Smooth muscle cell (in vitro differentiated cells): ENCODE measurements at regions not wholly inside any gene's neighbourhood (a gene's known extent, or its start where the extent isn't known, plus 50 kb on each side); places are given as distances from the start of the nearest gene placed in this dataset.
"Not testable (repeated sequence)": the region's sequence is repeated elsewhere in the genome, so short reads cannot be mapped to it uniquely, and the experiment has no call there.

Experiments
- DNase-seq: peaks from one replicate; lab custom pipeline; 2025; ENCODE audit not compliant: unreplicated experiment; lab: John Stamatoyannopoulos, UW
- H2AFZ ChIP-seq: fragments of 200-600 bp; sonication (generic); 2 replicates; pipeline ENCODE4 v1.6.0; 2016; ENCODE audit warnings: antibody characterized with exemption, low read depth, mild to moderate bottlenecking
- H3F3A ChIP-seq: fragments of 200-600 bp; sonication (generic); 2 replicates; pipeline ENCODE4 v1.6.0; 2017; ENCODE audit warnings: antibody characterized with exemption, low read depth
- H3K27ac ChIP-seq: fragments of 200-600 bp; sonication (generic); 2 replicates; pipeline ENCODE4 v1.5.1; 2016; ENCODE audit warnings: low read depth, mild to moderate bottlenecking
- H3K27me3 ChIP-seq: fragments of 200-600 bp; sonication (generic); 2 replicates; pipeline ENCODE4 v1.6.1; 2016; ENCODE audit warnings: low read depth, mild to moderate bottlenecking
- H3K36me3 ChIP-seq: fragments of 200-600 bp; sonication (generic); 2 replicates; pipeline ENCODE4 v1.5.1; 2016; ENCODE audit warnings: low read depth
- H3K4me1 ChIP-seq: fragments of 200-600 bp; sonication (generic); 2 replicates; pipeline ENCODE4 v1.5.1; 2016; ENCODE audit warnings: low read depth
- H3K4me2 ChIP-seq: fragments of 200-600 bp; sonication (generic); 2 replicates; pipeline ENCODE4 v1.6.0; 2016; ENCODE audit warnings: mild to moderate bottlenecking
- H3K4me3 ChIP-seq: fragments of 200-600 bp; sonication (generic); 2 replicates; pipeline ENCODE4 v1.5.1; 2016; ENCODE audit warnings: mild to moderate bottlenecking
- H3K79me2 ChIP-seq: fragments of 200-600 bp; sonication (generic); 2 replicates; pipeline ENCODE4 v1.6.0; 2016; ENCODE audit warnings: low read depth, mild to moderate bottlenecking
- H3K9ac ChIP-seq: fragments of 200-600 bp; sonication (generic); 2 replicates; pipeline ENCODE4 v1.6.0; 2016; ENCODE audit warnings: low read depth
- H3K9me3 ChIP-seq: fragments of 200-600 bp; sonication (generic); replicated peaks from 2 replicates; pipeline ENCODE4 v1.5.1; 2016; ENCODE audit warnings: low read depth
- H4K20me1 ChIP-seq: fragments of 200-600 bp; sonication (generic); 2 replicates; pipeline ENCODE4 v1.6.0; 2016; ENCODE audit warnings: low read depth
- WGBS: methylation state at CpG from one replicate; pipeline ENCODE4 v1.1.7; 2016; ENCODE audit warnings: low lambda C conversion rate; 5-methylcytosine and 5-hydroxymethylcytosine counted together
- TF ChIP-seq, protein P1 (sequence below): fragments of 200-600 bp; sonication (generic); IDR thresholded peaks from 2 replicates; pipeline ENCODE4 v1.5.1; 2017; ENCODE audit warnings: borderline replicate concordance, mild to moderate bottlenecking, antibody characterized with exemption; ENCODE audit not compliant: insufficient read depth, poor library complexity, severe bottlenecking

- H3K9me3 ChIP-seq, H3K27ac ChIP-seq, H2AFZ ChIP-seq, H3K4me1 ChIP-seq, H3K36me3 ChIP-seq, H3K79me2 ChIP-seq, H3K4me3 ChIP-seq, H3K27me3 ChIP-seq, H4K20me1 ChIP-seq, H3K9ac ChIP-seq, H3K4me2 ChIP-seq, H3F3A ChIP-seq, DNase-seq: not testable (repeated sequence)
- WGBS = 94% methylated on average over 6 of the region's 6 CpGs
Measured at GRCh38 chr6:60903860-60904259, 1382.2 kb downstream of the KHDRBS2 start.

GRCh38 chr6:60893374-60893773 is 1392.7 kb downstream of the KHDRBS2 start:
- H3K4me1 ChIP-seq, H3K4me3 ChIP-seq, H4K20me1 ChIP-seq, H3K27me3 ChIP-seq, DNase-seq, H3K9ac ChIP-seq, H3K36me3 ChIP-seq, H3K79me2 ChIP-seq, H3F3A ChIP-seq, H3K27ac ChIP-seq, H3K9me3 ChIP-seq, H2AFZ ChIP-seq, H3K4me2 ChIP-seq: not testable (repeated sequence)
- WGBS = 96% methylated on average over 1 of the region's 1 CpG

DNA sequence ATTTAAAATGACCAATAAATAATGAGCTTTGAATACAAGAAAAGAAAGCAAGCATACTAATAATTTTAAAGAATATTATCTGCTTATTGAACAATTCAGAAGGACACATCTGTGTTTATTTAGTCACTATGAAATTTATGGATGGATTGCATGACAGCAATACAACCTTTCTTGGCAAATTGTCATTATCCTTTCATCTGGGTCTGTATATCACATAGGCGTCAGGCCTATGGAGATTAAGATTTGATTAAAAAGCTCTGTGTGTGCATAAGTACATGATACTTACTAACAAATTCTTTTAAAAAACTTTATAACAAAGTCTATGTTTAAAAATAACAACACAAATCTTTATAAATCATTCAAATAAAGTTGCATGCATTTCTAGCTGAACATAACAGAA is 1394.4 kb downstream of the KHDRBS2 start:
- H3K4me3 ChIP-seq = no peak overlapping the region
- H3F3A ChIP-seq = no peaks in the 10 kb centered on the region
- H3K4me2 ChIP-seq = no peak overlapping the region
- 100% methylated on average over 1 of the region's 1 CpG for WGBS
- no peaks in the 10 kb centered on the region for H3K79me2 ChIP-seq
- no peak overlapping the region for H3K27ac ChIP-seq
- TF ChIP-seq, protein P1, sequence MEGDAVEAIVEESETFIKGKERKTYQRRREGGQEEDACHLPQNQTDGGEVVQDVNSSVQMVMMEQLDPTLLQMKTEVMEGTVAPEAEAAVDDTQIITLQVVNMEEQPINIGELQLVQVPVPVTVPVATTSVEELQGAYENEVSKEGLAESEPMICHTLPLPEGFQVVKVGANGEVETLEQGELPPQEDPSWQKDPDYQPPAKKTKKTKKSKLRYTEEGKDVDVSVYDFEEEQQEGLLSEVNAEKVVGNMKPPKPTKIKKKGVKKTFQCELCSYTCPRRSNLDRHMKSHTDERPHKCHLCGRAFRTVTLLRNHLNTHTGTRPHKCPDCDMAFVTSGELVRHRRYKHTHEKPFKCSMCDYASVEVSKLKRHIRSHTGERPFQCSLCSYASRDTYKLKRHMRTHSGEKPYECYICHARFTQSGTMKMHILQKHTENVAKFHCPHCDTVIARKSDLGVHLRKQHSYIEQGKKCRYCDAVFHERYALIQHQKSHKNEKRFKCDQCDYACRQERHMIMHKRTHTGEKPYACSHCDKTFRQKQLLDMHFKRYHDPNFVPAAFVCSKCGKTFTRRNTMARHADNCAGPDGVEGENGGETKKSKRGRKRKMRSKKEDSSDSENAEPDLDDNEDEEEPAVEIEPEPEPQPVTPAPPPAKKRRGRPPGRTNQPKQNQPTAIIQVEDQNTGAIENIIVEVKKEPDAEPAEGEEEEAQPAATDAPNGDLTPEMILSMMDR = no peak
- H3K27me3 ChIP-seq = no peaks in the 10 kb centered on the region
- no peaks in the 10 kb centered on the region for H3K9me3 ChIP-seq
- H3K9ac ChIP-seq = no peak overlapping the region
- no peak overlapping the region for H2AFZ ChIP-seq
- no peaks in the 10 kb centered on the region for H3K4me1 ChIP-seq
- H3K36me3 ChIP-seq = no peaks in the 10 kb centered on the region
- no peaks in the 10 kb centered on the region for H4K20me1 ChIP-seq
- DNase-seq = no peak

DNA sequence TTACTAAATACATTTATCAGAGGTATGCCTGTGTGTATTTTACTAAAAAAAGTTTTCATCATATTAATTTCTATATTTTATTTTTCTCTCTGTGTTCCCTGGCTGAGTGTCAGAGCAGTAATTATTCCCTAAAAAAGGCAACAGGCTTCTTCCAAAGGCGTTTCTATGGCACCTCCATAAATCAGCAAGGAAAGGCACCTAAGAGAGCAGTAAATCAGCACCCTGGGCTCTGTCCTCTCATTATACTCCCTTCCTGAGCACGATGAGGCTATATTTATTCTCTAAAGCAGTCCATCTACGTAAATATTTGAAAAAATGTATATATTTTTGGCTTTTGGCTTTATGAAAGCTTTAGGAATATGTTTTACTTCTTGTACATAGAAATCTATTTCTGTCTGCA is 1408.6 kb downstream of the KHDRBS2 start:
- H3K4me1 ChIP-seq, H3K79me2 ChIP-seq, H3K4me3 ChIP-seq, DNase-seq, H2AFZ ChIP-seq, H3K27ac ChIP-seq, H3K9me3 ChIP-seq, H3K36me3 ChIP-seq, H4K20me1 ChIP-seq, H3K4me2 ChIP-seq, H3F3A ChIP-seq, H3K27me3 ChIP-seq, H3K9ac ChIP-seq: not testable (repeated sequence)
- 72% methylated on average over 3 of the region's 3 CpGs for WGBS

GRCh38 chr6:60870779-60871178 is 1415.2 kb downstream of the KHDRBS2 start:
- not testable (repeated sequence) for H3K27ac ChIP-seq, H3K4me2 ChIP-seq, H3K36me3 ChIP-seq, H2AFZ ChIP-seq, H3K79me2 ChIP-seq, H3K4me1 ChIP-seq, H3K9me3 ChIP-seq, H3K4me3 ChIP-seq, H3K9ac ChIP-seq, DNase-seq, H3F3A ChIP-seq, H4K20me1 ChIP-seq, H3K27me3 ChIP-seq
- WGBS = 86% methylated on average over 4 of the region's 4 CpGs

- no peak overlapping the region for H3K27ac ChIP-seq
- H3K4me1 ChIP-seq = no peaks in the 10 kb centered on the region
- H2AFZ ChIP-seq = no peak overlapping the region
- no peaks in the 10 kb centered on the region for H3K9me3 ChIP-seq
- H3K27me3 ChIP-seq = no peaks in the 10 kb centered on the region
- no peak for DNase-seq
- no peak overlapping the region for H3K4me2 ChIP-seq
- H3K9ac ChIP-seq = no peak overlapping the region
- H4K20me1 ChIP-seq = no peaks in the 10 kb centered on the region
- no peaks in the 10 kb centered on the region for H3F3A ChIP-seq
- no peaks in the 10 kb centered on the region for H3K79me2 ChIP-seq
- TF ChIP-seq, protein P1 = no peak
- H3K4me3 ChIP-seq = no peak overlapping the region
- H3K36me3 ChIP-seq = no peaks in the 10 kb centered on the region
Measured at GRCh38 chr6:60867548-60867947, 1418.5 kb downstream of the KHDRBS2 start.
